ENCODE measurements at regions not wholly inside any gene's neighbourhood (a gene's known extent, or its start where the extent isn't known, plus 50 kb on each side); places are given as distances from the start of the nearest gene placed in this dataset.

DNA sequence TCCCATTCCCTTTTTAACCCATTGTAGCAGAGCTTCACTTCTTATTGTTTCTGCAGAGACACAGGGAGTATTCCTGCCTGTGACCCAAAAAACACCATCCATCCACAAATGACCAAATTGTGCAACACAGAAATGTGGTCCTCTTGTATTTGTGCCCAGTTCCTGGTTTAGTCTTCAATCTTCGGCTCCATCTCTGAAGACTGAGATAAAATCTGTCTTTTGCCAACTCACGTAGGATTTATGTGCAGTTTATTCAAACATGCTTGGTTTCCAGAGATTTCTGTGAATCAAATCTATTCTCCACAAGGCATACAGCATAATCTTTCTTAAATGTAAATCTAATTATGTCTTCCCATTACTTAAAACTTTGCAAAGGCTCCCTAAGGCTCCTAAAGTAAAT lies 307.0 kb downstream of the AASDHPPT start:
- TF ChIP-seq, protein P1, sequence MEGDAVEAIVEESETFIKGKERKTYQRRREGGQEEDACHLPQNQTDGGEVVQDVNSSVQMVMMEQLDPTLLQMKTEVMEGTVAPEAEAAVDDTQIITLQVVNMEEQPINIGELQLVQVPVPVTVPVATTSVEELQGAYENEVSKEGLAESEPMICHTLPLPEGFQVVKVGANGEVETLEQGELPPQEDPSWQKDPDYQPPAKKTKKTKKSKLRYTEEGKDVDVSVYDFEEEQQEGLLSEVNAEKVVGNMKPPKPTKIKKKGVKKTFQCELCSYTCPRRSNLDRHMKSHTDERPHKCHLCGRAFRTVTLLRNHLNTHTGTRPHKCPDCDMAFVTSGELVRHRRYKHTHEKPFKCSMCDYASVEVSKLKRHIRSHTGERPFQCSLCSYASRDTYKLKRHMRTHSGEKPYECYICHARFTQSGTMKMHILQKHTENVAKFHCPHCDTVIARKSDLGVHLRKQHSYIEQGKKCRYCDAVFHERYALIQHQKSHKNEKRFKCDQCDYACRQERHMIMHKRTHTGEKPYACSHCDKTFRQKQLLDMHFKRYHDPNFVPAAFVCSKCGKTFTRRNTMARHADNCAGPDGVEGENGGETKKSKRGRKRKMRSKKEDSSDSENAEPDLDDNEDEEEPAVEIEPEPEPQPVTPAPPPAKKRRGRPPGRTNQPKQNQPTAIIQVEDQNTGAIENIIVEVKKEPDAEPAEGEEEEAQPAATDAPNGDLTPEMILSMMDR (conservative IDR thresholded peaks at IDR 0.05; ENCODE audit: low read length) = no peak
- no peak overlapping the region for H3K4me3 ChIP-seq (ENCODE audit: low read length)
- peak; percentile 9 for DNase-seq (ENCODE audit: low read depth)

DNA sequence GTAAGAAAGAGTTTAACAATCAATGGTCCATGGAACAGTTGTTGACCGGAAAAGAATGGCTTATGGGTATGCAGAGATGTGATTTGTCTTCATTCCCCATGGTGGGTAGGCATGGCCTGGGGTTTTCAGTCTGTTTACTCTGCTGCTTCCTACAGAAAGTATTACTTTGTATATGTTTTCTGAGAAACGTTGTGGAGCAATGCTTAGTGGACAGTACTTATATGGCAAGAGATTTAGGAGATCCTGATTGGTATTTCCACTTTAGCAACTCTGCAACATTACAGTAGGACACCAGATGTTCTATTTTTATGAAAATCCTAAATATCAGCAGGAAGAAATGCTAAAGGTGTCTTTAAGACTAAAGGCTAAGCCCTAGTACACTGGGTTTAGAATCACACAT lies 309.1 kb downstream of the AASDHPPT start:
- DNase-seq (ENCODE audit: low read depth) = no peak
- TF ChIP-seq, protein P1 (conservative IDR thresholded peaks at IDR 0.05; ENCODE audit: low read length) = no peak
- no peak overlapping the region for H3K4me3 ChIP-seq (ENCODE audit: low read length)

DNA sequence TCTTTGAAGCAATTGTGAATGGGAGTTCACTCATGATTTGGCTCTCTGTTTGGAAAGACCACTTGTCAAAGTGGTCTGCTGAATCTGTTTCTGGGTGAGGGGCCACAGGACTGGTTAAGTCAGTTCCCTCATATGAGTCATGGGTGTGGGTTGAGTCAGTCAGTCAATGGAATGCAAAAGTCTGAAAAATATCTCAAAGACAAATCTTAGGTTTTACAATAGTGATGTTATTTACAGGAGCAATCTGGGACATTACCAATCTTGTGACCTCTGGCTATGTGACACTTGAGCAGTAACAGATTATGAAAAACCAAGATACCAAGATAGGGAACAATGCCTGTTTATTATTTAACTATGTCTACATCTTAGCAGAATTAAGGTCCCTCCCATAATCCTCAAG lies 311.6 kb downstream of the AASDHPPT start:
- H3K4me3 ChIP-seq (ENCODE audit: low read length) = no peak overlapping the region
- DNase-seq (ENCODE audit: low read depth) = peak; percentile 49
- TF ChIP-seq, protein P1 (conservative IDR thresholded peaks at IDR 0.05; ENCODE audit: low read length) = no peak

GRCh38 chr11:106390078-106390477 lies 312.6 kb downstream of the AASDHPPT start:
- no peak overlapping the region for H3K4me3 ChIP-seq (ENCODE audit: low read length)
- DNase-seq (ENCODE audit: low read depth) = no peak
- TF ChIP-seq, protein P1 (conservative IDR thresholded peaks at IDR 0.05; ENCODE audit: low read length) = no peak

DNA sequence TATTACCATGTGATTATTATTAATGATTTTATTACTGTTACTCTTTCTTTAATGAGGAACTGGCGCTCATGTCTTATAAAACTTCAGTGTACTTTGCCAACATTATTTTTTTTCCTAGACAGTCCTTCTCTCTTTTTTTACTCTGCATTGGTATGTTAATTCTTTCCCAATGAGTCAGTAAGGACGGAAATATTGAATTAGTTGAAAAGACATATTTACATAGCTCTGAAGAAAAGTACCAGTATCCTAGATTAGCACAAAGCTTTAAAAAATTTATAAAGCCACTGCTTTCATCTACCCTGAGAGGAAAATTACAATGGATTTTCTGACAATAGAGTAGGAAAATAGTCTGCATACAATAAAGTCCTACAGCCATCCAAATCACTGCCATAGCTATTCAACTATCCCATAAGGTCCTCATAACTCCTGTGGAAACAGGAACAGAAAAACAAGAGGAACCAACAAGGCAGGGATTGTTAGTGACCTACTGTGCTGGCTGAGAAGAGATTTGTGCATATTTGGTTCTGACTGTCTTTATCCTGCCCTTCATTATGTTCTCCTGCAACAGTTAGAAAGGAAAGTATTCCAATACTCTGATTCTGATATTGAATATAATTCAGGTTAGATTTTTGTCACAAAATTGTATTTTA lies 314.4 kb downstream of the AASDHPPT start:
- peak; percentile 78 for DNase-seq (ENCODE audit: low read depth)

GRCh38 chr11:106395716-106396349 lies 318.4 kb downstream of the AASDHPPT start:
- H3K4me3 ChIP-seq (ENCODE audit: low read length) = no peak overlapping the region
- TF ChIP-seq, protein P1 (conservative IDR thresholded peaks at IDR 0.05; ENCODE audit: low read length) = no peak
- no peak for DNase-seq (ENCODE audit: low read depth)

More for the DNA sequence above, 314.4 kb downstream of the AASDHPPT start:
- H3K4me3 ChIP-seq (ENCODE audit: low read length) = no peak overlapping the region
- TF ChIP-seq, protein P1 (conservative IDR thresholded peaks at IDR 0.05; ENCODE audit: low read length) = no peak

Data from AG10803 (cell line).